Activated CD4-positive, CD25-positive, alpha-beta regulatory T cell treated with anti-CD3 and anti-CD28 coated beads, Interleukin-2, amount 50 U/mL, for 72 hours (primary cell): ENCODE measurements at regions not wholly inside any gene's neighbourhood (a gene's known extent, or its start where the extent isn't known, plus 50 kb on each side); places are given as distances from the start of the nearest gene placed in this dataset.

Source experiments
- DNase-seq: peaks from one replicate; pipeline ENCODE4 v3.0.0; 2021

DNA sequence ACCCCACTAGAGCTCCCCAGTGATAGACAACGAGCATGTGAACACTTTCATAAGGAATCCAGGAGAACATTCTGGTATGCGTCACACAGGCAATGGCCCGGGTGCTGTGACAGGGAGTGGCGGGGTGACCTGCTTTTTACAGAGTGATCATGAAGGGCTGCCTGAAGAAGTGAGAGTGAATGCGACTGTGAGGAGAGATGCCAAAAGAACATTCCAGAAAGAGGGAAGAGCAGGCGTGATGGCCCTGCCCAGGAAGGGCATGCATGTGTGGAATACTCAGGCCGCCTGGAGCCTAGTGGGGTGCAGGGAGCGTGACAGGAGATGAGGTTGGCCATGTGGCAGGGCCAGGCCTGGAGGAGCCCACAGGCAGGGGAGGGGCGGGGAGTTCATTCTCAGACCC lies 53.8 kb downstream of the FZD10 start:
- DNase-seq = no peak

DNA sequence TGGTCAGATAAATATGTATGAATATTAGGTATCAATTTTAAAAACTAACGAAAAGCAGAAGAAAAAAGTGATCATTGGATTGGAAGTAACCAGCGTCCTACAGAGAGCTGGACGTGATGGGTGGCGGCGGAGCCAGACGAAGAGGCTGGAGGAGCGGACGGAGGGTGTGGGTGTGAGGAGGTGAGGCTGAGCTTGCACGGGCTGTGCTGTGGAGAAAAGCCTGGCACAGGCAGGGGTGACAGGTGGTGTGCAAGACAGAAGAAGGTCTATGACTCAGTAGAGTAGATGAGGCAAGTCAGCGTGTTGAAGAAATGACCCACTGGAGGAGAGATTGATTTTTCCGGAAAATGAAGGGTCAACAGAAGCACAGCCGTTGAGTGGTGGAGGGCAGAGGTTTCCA lies 56.4 kb downstream of the FZD10 start:
- no peak for DNase-seq

DNA sequence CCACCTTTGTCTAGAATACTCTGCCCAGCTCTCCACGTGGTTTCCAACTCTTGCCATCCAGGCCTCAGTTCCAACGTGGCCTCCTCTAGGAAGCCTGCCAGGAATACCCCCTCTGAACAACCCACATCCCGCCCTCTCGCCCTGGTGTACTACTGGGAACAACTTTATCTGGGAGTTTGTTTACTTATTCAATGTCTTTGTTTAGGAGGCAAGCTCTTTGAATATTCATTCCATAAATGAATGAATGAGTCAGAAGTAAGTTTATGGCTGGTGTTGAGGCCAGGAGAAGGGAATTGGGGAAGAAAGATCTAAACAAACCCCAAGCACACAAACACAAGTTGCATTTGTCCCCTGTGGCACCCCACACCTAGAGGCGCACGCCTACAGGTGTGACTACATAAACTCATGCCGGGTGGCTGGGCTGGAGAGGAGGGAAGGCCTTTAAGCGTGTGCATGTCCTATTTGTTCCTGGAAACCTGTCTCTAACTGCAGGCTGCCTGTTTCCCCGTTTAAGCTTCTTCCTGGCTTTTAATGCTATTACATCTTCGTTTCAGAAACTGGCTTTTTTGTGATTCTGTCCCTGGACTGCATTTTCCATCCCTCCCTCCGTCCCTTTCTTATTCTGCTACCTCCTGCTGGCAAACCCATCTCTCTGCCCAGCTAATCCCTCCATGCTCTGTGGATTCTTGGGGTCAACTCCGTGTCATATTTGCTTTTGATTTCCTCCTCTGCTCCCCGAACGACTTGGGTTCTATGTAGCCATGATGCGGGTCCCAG lies 57.9 kb downstream of the FZD10 start:
- DNase-seq = no peak

DNA sequence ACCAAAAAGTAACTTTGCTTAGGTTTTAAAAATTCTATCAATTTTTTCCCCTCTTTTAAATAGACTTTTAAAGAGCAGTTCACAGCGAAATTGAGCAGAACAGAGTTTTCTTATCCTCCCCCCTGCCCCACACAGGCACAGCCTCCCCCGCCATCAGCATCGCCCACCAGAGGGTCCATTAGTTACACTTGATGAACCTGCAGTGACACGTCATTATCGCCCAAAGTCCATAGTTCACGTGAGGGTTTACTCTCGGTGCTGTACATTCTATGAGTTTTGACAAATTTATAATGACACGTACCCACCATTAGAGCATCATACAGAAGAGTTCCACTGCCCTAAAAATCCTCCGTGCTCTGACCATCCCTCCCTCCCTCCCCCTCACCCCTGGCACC lies 58.4 kb downstream of the FZD10 start:
- DNase-seq = no peak

DNA sequence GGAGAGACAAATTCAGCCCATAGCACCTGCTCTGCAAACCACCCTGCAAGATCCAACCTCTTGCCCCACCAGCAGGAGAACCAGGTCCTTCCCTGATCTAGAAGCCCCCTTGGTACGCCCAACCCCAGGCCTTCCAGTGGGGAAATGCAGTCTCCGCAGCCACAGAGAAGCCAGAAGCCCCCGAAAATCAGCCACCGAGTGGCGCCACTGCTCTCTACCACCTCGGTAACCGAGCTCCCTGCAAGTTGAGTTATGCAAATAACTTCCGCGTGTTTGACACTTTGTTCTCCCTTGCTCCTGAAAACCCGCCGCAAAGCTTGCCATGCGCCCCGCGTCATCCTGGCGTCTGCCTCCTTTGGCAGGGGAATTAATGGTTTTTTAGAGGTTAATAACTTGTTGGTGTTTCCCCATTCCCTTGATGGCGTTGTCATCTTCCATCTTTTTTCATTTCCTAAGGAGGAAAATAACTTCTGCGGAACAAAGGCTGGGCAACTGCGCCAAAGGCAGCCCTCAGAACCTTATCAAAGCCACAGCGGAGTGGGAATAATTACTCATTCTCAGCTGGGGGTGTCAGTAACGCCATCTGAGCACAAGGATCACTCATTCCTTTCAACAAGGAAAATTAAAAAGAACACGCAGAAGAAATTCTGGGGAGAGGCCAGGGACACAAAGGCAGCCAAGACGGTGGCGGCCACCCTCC lies 60.4 kb downstream of the FZD10 start:
- no peak for DNase-seq

DNA sequence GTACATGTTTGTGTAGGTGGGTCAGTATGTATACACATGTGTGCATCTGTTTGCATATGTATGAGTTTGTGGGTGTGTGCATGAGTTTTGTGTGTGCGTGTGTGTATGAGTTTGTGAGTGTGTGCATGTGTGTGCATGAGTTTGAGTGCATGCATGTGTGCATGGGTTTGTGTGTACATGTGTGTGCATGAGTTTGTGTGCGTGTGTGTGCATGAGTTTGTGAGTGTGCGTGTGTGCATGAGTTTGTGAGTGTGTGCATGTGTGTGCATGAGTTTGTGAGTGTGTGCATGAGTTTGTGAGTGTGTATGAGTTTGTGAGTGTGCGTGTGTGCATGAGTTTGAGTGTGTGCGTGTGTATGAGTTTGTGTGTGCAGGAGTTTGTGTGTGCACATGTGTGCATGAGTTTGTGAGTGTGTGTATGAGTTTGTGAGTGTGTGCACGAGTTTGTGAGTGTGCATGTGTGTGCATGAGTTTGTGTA lies 61.5 kb downstream of the FZD10 start:
- no peak for DNase-seq

DNA sequence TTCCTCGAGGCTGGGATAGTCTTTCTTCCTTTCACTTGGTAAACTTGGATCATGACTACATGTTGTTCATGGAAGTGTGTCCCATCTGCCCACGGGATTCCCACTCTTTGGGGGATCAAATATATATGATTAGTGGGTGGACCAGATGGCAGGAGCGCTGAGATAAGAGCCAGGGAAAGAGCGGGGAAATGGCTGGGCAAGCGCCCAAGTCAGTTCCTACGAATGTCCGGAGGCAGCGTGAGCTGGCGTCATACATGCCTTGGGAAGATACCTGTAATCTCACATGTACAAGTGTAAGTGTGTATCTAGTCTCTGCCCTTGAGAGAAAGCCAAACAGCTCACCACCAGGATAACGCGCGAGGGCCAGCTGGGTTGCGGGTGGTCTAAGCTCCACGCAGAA lies 62.3 kb downstream of the FZD10 start:
- DNase-seq = no peak

DNA sequence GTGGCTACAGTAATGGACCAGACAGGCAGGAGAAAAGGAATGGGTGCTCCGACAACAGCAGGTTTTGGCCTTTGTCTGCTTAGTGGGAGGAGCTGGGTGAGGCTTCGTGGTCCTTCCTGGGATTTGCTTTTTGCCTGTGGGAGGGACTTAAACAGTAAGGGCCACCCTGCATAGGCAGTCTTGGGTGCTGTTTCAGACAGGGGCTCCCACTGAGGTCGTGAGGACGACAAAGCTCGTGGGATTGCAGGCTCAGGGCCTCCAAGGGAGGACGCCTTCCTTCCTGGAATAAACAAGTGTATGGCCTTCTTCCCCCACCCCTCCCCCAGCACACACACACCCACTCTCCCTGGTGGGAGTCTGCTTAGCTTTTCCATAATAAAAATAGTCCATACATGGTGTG lies 63.1 kb downstream of the FZD10 start:
- DNase-seq = no peak

DNA sequence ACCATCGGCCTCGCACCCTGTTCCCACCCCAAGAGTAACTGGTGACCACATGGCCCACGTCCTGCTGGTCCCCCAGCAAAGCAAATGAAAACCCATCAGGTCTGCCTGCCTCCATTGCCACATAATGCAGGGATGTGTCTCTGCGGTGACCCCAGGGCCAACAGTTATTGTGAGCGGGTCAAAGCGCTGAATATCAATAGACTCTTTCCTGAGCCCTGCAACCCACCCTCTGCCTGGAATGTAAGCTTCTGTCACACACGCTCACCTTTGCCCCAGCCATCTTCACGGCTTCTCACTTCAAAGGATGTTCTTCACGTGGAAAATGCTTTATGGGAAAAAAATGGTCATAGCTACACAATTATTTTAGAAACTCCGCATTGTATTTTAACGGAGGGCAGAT lies 63.9 kb downstream of the FZD10 start:
- no peak for DNase-seq

DNA sequence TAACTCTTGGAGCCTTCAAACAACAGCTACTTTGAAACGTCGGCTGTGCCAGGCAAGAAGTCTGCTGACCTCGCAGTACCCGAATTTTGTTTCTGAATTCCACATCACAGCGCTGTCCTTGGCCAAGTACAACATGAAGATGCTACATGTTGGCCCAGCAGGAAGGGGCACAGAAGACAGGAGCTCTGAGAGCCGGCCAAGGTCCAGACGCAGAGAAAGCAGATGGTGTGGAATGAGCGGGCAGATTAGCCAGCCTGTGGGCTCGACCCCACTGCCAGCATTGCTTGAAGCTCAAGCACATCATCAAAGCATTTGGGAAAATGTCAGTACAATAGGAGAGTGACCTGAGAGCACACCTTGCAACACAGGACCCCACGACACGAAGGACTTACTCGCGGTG lies 64.5 kb downstream of the FZD10 start:
- no peak for DNase-seq

DNA sequence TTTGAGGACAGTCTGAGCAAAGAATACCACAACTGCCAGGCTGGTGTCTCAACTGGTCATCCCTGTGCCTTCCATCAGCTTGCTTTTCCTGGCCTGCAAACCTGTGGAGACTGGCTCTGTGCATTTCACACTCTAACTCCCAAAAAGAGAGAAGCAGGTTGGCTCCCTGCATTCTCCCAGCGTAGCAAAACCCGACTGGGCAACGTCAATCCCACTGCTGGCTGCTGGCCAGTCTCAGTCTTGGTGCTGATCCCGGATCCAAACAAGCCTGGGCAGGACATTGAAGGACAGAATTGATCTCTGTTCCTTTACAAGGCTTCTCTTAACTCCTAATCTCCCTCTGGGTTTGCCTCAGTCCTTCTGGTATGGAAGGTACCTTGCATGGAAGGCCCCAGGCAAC lies 65.4 kb downstream of the FZD10 start:
- no peak for DNase-seq

DNA sequence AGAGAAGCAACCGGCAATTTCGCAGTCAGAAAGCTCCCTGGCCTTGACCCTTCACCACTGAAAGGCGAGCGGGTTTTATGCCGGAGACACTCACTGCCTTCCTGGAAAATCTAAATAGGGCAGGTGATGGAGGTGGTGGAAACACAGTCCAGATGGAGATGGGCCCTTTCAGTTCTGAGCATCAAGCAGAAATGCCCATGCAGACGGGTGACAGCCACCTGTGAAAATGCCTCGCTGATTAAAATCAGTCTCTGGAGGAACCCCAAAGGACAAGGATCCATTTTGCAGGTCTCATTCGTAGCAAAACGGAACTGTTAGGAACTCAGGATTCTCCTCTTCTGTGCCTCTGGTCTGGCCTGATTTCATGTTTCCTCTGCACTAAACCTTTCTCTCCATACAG lies 74.2 kb downstream of the FZD10 start:
- no peak for DNase-seq

DNA sequence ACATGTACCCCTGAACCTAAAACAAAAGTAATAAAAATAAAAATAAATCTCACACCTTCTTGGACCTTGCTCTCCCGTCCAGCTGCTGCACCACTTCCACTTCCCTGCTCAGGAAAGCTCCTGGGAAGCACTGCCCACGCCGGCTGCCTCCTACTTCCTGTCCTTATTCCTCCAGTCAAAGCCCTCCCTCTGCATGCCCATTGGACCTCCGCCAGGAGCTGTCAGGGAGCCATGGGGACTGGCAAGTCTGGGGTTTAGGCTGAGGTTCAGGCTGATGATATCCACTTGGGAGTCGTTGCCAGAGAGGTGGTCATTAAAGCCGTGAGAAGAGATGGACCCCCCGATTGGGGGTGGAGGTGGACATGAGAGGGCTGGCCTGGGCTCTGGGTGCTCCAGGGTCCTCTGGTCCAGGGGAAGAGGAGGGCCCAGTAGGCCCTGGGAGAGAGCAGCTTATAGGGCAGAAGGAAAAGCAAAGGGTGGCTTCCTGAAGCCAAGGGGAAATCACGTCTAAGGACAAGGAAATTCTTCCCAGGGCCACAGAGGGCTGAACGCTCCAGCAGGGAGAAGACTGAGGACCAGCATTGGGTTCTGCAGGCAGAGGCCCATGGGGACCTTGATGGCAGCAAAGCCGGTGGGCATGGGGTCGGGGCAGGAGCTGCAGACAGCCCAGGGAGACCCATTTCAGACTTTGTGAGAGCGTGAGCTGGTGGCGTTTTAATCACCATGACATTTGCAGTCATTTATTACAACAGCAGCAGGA lies 78.7 kb downstream of the FZD10 start:
- DNase-seq = no peak

DNA sequence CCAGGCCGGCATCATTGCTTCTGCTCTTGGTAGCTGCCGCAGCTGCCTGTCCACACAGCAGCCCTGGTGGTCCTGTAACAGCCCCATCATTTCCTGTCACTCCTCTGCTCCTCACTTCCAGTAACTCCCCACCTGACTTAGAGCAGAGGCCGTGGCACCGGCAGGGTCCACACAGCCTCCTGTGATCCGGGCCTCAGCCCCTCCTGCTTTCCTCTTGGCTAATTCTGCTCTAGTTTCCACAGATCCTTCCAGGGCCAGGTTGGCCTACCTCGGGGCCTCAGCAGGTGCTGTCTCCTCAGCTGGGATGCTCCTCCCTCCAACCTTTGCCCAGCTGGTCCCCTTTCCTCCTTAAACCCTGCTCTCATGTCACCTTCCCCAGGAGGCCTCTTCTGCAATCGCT lies 80.2 kb downstream of the FZD10 start:
- DNase-seq = no peak

DNA sequence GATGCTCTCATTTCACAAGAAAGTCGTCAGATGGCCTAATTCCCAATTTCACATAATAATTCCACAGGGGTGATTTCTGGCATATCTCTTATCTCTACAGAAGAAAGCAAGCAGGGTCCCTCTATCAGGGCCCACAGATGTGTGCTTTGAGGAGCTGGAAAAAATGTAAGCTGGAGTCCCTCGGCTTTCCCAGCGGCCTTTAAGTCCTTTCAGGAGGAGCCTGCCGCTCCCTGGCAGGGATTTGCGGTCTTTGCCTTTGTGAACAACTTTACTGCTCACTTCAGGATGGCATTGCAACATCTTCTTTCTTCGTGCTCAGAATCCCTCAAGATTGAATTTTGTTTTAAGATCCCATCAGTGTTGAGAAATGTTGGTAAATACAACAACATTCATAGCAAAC lies 83.0 kb downstream of the FZD10 start:
- DNase-seq = no peak

DNA sequence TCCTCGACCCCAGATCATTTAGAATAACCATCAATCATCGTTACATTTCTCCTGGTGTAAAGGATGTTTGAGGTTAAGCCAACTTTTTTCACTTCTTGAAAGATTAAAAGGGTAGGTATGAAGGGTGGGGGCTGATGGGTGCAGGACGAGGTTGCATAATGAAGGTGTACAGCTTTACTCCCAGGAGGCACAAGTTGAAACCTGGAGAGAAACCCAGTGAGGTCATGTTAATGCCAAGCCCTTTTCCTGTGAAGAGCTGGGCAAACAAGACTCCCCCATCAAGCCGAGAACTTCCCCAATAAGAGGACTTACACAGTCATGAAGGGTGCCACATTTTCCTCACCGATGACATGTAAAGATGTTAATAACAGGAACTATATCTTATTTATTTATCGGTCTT lies 84.3 kb downstream of the FZD10 start:
- no peak for DNase-seq

DNA sequence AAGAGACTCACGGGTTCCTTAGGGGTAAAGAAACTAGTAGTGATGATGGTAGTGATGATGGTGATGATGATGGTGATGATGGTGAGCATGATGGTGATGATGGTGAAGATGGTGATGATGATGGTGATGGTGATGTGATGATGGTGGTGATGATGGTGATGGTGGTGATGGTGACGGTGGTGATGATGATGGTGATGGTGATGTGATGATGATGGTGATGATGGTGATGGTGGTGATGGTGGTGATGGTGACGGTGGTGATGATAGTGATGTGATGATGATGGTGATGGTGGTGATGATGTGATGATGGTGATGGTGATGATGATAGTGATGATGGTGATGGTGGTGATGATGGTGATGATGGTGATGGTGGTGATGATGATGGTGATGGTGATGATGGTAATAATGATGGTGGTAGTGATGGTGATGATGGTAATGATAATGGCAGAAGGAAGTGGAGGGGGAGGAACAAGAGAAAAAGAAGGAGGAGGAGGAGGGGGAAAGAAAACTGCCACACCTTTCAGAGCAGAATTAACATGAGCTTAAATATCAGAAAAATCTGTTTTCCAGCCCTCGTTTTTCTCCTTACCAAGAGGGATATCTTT lies 85.5 kb downstream of the FZD10 start:
- no peak for DNase-seq

DNA sequence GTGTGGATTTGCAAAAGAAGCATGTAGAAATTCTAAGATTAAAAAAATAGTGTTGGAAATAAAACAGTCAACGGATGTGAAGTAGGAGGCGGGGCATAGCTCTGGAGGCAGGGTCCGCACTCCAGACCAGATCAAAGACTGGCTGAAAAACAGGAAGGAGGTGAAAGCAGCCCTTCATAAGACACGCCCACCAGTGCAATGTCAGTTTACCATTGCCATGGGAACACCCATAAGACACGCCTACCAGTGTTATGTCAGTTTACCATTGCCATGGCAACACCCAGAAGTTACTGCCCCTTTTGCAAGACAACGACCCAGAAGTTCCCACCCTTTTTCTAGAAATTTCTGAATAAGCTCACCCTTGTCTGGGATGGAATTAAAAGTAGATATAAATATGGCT lies 87.1 kb downstream of the FZD10 start:
- DNase-seq = no peak

DNA sequence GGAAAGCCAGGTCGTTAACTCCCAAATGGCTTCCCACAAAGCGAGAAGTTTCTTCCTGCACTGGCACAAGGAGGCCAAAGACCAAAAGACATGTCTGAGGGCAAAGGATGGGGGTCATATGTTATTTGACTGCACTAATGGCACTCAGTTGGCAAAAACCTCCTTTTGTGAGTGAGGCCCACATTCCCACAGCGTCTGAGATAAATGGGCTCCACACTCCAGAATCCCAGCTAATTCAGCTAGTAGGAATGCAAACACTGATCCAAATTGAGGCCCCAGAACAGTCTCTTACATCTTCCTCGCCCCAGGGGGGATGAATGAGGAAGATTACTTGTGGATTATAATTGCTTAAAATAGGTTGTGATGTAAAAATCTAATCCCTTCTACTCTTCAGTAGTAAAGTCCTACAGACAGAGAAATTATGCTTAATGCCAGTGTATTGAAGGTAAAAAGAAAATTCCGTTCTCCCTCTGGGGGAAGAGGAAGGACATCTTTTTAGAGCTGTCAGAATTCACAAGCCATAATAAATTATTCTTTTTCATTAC lies 86.4 kb upstream of the PIWIL1 start:
- DNase-seq = no peak

DNA sequence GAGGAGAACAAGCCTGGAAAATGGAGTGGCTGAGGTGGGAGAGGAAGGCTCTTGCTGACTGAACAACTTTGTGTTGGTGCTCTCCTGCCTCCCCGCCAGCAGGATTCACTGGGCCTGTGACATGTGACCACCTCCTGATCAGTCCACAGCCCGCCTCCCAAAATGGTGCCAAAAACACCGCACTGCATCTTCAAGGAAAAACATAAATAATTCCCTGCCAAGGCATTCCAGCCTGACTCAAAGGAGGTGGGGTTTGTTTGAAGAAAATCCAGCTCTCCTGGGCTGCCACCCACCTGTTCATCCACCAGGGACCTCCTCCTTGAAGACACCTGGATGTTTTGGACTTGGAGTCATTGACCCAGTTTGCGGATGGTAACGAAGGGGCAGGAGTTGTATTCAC lies 83.8 kb upstream of the PIWIL1 start:
- DNase-seq = no peak

DNA sequence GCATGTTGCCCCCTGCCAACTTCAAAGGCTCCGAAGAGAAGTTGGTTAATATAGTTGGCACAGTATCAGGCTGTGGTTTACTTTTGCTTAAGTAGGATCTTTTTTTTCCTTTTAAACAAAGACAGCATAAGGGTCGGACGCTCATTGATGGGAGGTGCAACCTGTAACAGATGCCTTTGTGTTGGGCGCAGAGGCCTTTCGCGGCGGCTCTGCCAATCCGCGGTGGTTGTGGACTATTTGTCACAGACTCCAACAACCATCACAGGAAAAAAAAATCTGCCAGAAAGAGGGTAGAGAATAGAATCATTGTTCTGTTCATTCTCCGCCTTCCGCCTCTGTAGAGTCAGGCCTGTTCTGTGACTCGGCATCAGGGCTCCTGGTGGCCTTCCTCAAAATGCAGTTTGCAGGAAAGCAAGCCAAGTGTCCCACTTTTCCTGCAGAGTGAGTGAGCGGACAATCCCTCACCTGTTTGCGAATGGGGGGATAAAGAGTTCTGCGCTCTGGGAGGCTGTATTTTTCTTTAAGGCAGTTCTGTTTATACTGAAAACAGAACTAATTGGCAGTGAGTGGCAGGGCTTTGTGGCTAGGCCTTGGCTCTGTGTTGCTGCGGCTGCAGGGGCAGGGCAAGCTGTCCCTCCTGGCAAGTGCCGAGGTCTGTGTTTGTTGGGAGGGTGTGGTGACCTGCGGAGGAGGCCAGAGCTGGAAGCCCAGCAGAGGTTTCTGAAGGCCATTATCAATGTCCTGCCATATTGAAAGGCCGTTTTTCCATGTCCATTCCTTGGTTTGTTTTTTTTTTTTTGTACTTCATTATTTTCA lies 83.0 kb upstream of the PIWIL1 start:
- DNase-seq = no peak

DNA sequence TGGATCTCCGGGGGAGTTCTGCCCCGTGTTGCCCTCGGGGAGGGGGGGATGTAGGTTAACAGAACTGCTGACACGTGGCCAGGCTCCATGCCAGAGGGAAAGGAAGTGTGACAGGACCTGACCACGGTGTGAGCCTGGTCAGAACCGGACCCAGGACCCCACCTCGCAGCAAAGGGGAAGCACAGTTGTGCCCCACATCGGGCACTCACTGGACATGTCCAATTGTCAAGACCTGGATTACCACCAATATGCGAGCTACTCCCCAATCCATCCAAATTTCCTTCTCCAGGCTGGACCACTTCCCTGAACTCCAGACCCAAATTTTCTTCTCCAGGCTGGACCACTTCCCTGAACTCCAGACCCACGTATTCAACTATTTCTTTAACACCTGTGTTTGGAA lies 78.8 kb upstream of the PIWIL1 start:
- DNase-seq = no peak
